Hepatocyte (in vitro differentiated cells): ENCODE measurements at regions not wholly inside any gene's neighbourhood (a gene's known extent, or its start where the extent isn't known, plus 50 kb on each side); places are given as distances from the start of the nearest gene placed in this dataset.

Experiments
- DNase-seq: peaks from one replicate; pipeline ENCODE4 v3.0.0-alpha.2; 2016; ENCODE audit warnings: low spot score
- H2AFZ ChIP-seq: fragments of 200-600 bp; sonication (generic); 2 replicates; pipeline ENCODE4 v1.6.0; 2016; ENCODE audit warnings: antibody characterized with exemption, mild to moderate bottlenecking
- H3K27ac ChIP-seq: fragments of 200-600 bp; sonication (generic); 2 replicates; pipeline ENCODE4 v1.5.1; 2016; ENCODE audit warnings: mild to moderate bottlenecking
- H3K27me3 ChIP-seq: fragments of 200-600 bp; sonication (generic); 2 replicates; pipeline ENCODE4 v1.6.1; 2016
- H3K36me3 ChIP-seq: fragments of 200-600 bp; sonication (generic); replicated peaks from 2 replicates; pipeline ENCODE4 v1.5.1; 2016; ENCODE audit warnings: low read depth; ENCODE audit not compliant: insufficient read depth
- H3K4me1 ChIP-seq: fragments of 200-600 bp; sonication (generic); 2 replicates; pipeline ENCODE4 v1.5.1; 2016; ENCODE audit warnings: mild to moderate bottlenecking, moderate library complexity; ENCODE audit not compliant: insufficient read depth
- H3K4me2 ChIP-seq: fragments of 200-600 bp; sonication (generic); 2 replicates; pipeline ENCODE4 v1.6.0; 2016
- H3K4me3 ChIP-seq: fragments of 200-600 bp; sonication (generic); 2 replicates; pipeline ENCODE4 v1.5.1; 2016; ENCODE audit warnings: mild to moderate bottlenecking
- H3K79me2 ChIP-seq: fragments of 200-600 bp; sonication (generic); 2 replicates; pipeline ENCODE4 v1.6.0; 2017; ENCODE audit warnings: mild to moderate bottlenecking
- H3K9me2 ChIP-seq: fragments of 200-600 bp; sonication (generic); replicated peaks from 2 replicates; pipeline ENCODE4 v1.6.0; 2017; ENCODE audit warnings: mild to moderate bottlenecking; ENCODE audit not compliant: insufficient read depth
- H3K9me3 ChIP-seq: fragments of 200-600 bp; sonication (generic); 2 replicates; pipeline ENCODE4 v1.5.1; 2016; ENCODE audit warnings: low read depth, mild to moderate bottlenecking
- H4K20me1 ChIP-seq: fragments of 200-600 bp; sonication (generic); 2 replicates; pipeline ENCODE4 v1.6.0; 2016; ENCODE audit warnings: mild to moderate bottlenecking; ENCODE audit not compliant: insufficient read depth, poor library complexity, severe bottlenecking
- EZH2 ChIP-seq: fragments of 200-600 bp; sonication (generic); IDR thresholded peaks from 2 replicates; pipeline ENCODE4 v1.6.1; 2016; ENCODE audit warnings: antibody characterized with exemption, mild to moderate bottlenecking, borderline replicate concordance
- EZH2phosphoT487 ChIP-seq: fragments of 200-600 bp; sonication (generic); IDR thresholded peaks from one replicate; pipeline ENCODE4 v1.6.1; 2018; ENCODE audit warnings: antibody characterized with exemption, mild to moderate bottlenecking, low read depth, moderate library complexity; ENCODE audit not compliant: unreplicated experiment, severe bottlenecking
- WGBS: methylation state at CpG from one replicate; pipeline ENCODE4 v1.1.6; 2016; ENCODE audit warnings: low lambda C conversion rate; ENCODE audit errors: missing lambda C conversion rate; 5-methylcytosine and 5-hydroxymethylcytosine counted together
- TF ChIP-seq, protein P1 (sequence below): fragments of 200-600 bp; sonication (generic); IDR thresholded peaks from 2 replicates; pipeline ENCODE4 v1.5.1; 2016; ENCODE audit warnings: antibody characterized with exemption, mild to moderate bottlenecking; ENCODE audit not compliant: poor library complexity

DNA sequence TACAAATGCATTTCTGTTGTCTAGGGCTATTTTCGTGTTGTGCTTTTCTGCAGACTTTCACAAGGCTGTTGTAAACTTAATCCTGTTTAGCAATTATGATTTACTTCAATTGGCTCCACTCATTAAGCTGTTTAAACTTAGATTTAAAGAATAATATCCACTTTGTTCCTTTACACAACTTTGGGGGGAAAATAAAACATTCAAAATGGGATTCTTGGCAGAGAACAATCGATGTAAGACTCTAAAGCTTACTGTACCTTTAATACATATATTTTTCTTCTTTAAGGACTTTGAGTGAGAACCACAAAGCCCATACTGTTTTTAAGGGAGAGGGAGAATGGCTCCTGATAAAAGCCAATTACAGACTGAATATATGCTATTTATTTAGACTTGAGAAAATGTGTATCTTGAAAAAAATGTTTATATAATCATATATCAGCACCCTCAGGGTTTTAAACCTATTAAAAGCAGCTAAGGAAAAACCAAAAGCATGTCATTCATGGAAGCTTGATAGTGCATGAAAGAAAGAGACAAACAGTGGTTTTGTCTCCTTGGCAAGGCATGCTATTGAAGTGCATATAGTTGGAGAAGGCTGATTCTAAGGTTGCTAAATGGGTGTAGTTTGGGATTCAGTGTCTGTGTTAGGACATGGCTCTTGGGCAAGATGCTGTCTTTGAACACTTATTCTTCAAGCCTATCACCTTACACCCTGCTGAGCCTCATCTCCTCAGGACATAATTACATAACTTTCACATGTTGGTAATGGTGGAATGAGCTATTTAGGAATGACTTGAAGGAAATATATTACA, 293.4 kb upstream of the TBC1D5 start:
- no peak overlapping the region for H3K4me2 ChIP-seq
- no peaks in the 10 kb centered on the region for H3K4me1 ChIP-seq
- H3K79me2 ChIP-seq = no peaks in the 10 kb centered on the region
- no peaks in the 10 kb centered on the region for H3K9me2 ChIP-seq
- H3K27me3 ChIP-seq = no peaks in the 10 kb centered on the region
- WGBS = 51% methylated on average over 2 of the region's 2 CpGs
- no peaks in the 10 kb centered on the region for H4K20me1 ChIP-seq
- no peak overlapping the region for H3K4me3 ChIP-seq
- no peaks in the 10 kb centered on the region for H3K9me3 ChIP-seq
- H3K36me3 ChIP-seq = no peaks in the 10 kb centered on the region
- DNase-seq = no peak
- TF ChIP-seq, protein P1, sequence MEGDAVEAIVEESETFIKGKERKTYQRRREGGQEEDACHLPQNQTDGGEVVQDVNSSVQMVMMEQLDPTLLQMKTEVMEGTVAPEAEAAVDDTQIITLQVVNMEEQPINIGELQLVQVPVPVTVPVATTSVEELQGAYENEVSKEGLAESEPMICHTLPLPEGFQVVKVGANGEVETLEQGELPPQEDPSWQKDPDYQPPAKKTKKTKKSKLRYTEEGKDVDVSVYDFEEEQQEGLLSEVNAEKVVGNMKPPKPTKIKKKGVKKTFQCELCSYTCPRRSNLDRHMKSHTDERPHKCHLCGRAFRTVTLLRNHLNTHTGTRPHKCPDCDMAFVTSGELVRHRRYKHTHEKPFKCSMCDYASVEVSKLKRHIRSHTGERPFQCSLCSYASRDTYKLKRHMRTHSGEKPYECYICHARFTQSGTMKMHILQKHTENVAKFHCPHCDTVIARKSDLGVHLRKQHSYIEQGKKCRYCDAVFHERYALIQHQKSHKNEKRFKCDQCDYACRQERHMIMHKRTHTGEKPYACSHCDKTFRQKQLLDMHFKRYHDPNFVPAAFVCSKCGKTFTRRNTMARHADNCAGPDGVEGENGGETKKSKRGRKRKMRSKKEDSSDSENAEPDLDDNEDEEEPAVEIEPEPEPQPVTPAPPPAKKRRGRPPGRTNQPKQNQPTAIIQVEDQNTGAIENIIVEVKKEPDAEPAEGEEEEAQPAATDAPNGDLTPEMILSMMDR = no peak
- no peak overlapping the region for H2AFZ ChIP-seq
- H3K27ac ChIP-seq = no peak overlapping the region

DNA sequence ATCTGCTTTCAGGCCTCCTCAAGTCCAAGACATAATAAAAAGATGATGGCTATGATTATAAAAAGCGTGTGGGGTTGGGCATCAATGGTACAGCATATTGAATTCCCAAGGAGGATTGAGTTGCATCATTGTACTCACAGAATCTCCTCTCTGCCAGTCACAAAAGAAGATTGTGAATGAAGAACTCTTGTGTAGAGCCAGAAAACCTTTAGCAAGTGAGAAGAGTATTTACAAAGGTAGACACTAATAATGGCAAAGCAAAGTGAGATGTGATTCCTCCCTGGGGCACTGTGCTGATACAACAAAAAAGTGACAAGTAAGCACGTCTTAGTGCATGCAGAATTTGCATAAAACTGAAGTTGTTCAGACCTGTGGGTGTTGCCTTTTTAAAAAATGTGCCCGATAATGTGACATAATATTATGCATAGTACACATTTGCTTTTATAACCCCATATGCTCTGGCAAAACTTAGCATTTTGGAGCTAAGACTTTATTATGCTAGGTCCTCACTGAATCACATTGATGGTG, 291.2 kb upstream of the TBC1D5 start:
- no peak overlapping the region for H3K27ac ChIP-seq

DNA sequence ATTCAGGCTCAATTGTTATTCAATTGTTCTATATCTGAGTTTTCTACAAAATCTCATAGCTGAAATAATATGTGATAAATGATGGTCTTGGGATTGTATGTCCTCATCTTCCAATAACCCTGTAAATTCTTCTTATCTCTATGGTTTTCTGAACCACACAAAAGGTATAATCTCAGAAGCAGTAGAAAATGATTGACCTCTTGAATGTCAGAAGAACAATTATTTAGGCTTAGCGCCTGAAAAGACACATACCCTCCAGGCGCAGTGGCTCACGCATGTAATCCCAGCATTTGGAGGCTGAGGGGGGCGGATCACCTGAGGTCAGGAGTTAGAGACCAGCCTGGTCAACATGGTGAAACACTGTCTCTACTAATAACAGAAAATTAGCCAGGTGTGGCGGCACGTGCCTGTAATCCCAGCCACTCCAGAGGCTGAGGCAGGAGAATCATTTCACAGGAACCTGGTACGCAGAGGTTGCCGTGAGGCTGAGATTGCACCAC, 288.0 kb upstream of the TBC1D5 start:
- Histone ChIP-seq H3K79me2 (no peaks in the 10 kb centered on the region), H3K4me3 (no peak overlapping the region), H3K9me2 (no peaks in the 10 kb centered on the region), H2AFZ (no peak overlapping the region), H3K27ac (no peak overlapping the region), H4K20me1 (no peaks in the 10 kb centered on the region), H3K9me3 (no peaks in the 10 kb centered on the region), H3K27me3 (no peaks in the 10 kb centered on the region), H3K4me2 (no peak overlapping the region), H3K4me1 (no peaks in the 10 kb centered on the region), H3K36me3 (no peaks in the 10 kb centered on the region)
- no peak for TF ChIP-seq EZH2phosphoT487
- no peak for TF ChIP-seq EZH2
- TF ChIP-seq, protein P1 = no peak
- 84% methylated on average over 8 of the region's 8 CpGs for WGBS
- DNase-seq = no peak

More for the DNA sequence above, 291.2 kb upstream of the TBC1D5 start:
- Histone ChIP-seq H3K4me3 (no peak overlapping the region), H3K9me2 (no peaks in the 10 kb centered on the region), H3K36me3 (no peaks in the 10 kb centered on the region), H3K79me2 (no peaks in the 10 kb centered on the region), H3K9me3 (no peaks in the 10 kb centered on the region), H3K4me1 (no peaks in the 10 kb centered on the region), H3K27me3 (no peaks in the 10 kb centered on the region), H2AFZ (no peak overlapping the region), H4K20me1 (no peaks in the 10 kb centered on the region), H3K4me2 (no peak overlapping the region)
- TF ChIP-seq EZH2phosphoT487 = no peak
- no peak for TF ChIP-seq EZH2
- TF ChIP-seq, protein P1 = no peak
- DNase-seq = no peak
- 88% methylated on average over 3 of the region's 3 CpGs for whole genome bisulfite sequencing
